Bronchial epithelial cell (primary cell): ENCODE measurements at regions not wholly inside any gene's neighbourhood (a gene's known extent, or its start where the extent isn't known, plus 50 kb on each side); places are given as distances from the start of the nearest gene placed in this dataset.

Experiments
- DNase-seq: peaks from one replicate; pipeline ENCODE4 v3.0.0-alpha.2; 2010; ENCODE audit warnings: low read depth
- FAIRE-seq: peaks from 2 replicates; lab custom pipeline; 2011; peaks lifted over from hg19 to GRCh38; lab: Jason Lieb, UNC
- H3K27me3 ChIP-seq: 2 replicates; pipeline ENCODE4 v1.5.1; 2011; ENCODE audit warnings: low read length; ENCODE audit not compliant: control insufficient read depth, insufficient read depth
- H3K36me3 ChIP-seq: 2 replicates; pipeline ENCODE4 v1.5.1; 2011; ENCODE audit warnings: low read length; ENCODE audit not compliant: control insufficient read depth, insufficient read depth
- H3K4me3 ChIP-seq: 2 replicates; pipeline ENCODE4 v1.5.1; 2011; ENCODE audit warnings: mild to moderate bottlenecking, low read depth, low read length, control low read depth
- CTCF ChIP-seq: IDR thresholded peaks from 2 replicates; pipeline ENCODE4 v1.5.1; 2011; ENCODE audit warnings: mild to moderate bottlenecking, moderate library complexity, low read length, control low read depth, inconsistent platforms; ENCODE audit not compliant: insufficient read depth, severe bottlenecking

GRCh38 chr16:54346041-54346440 lies 59.5 kb upstream of the IRX3 start:
- no peak for FAIRE-seq
- no peak overlapping the region for H3K4me3 ChIP-seq
- TF ChIP-seq CTCF: no peak
- H3K27me3 ChIP-seq: no peaks in the 10 kb centered on the region
- DNase-seq: peak; percentile 44
- H3K36me3 ChIP-seq: no peaks in the 10 kb centered on the region

- no peak for TF ChIP-seq CTCF
- Histone ChIP-seq H3K4me3 (no peak overlapping the region), H3K27me3 (no peaks in the 10 kb centered on the region), H3K36me3 (no peaks in the 10 kb centered on the region)
- DNase-seq: no peak
- FAIRE-seq: no peak
Measured at GRCh38 chr16:54344646-54345630, 58.4 kb upstream of the IRX3 start.

GRCh38 chr16:54342966-54343365 lies 56.4 kb upstream of the IRX3 start:
- no peak for FAIRE-seq
- peak; percentile 56 for DNase-seq
- Histone ChIP-seq H3K36me3 (no peaks in the 10 kb centered on the region), H3K4me3 (no peak overlapping the region), H3K27me3 (no peaks in the 10 kb centered on the region)
- TF ChIP-seq CTCF: no peak

GRCh38 chr16:54341892-54342776 lies 55.5 kb upstream of the IRX3 start:
- DNase-seq (peak; percentile 76), FAIRE-seq (no peak)
- Histone ChIP-seq H3K27me3 (no peaks in the 10 kb centered on the region), H3K4me3 (no peak overlapping the region), H3K36me3 (no peaks in the 10 kb centered on the region)
- TF ChIP-seq CTCF: no peak

GRCh38 chr16:54340531-54340930 lies 53.9 kb upstream of the IRX3 start:
- Histone ChIP-seq H3K36me3 (no peaks in the 10 kb centered on the region), H3K27me3 (no peaks in the 10 kb centered on the region), H3K4me3 (no peak overlapping the region)
- TF ChIP-seq CTCF: no peak
- FAIRE-seq: no peak
- DNase-seq: no peak
